ENCODE measurements at regions not wholly inside any gene's neighbourhood (a gene's known extent, or its start where the extent isn't known, plus 50 kb on each side); places are given as distances from the start of the nearest gene placed in this dataset.

DNA sequence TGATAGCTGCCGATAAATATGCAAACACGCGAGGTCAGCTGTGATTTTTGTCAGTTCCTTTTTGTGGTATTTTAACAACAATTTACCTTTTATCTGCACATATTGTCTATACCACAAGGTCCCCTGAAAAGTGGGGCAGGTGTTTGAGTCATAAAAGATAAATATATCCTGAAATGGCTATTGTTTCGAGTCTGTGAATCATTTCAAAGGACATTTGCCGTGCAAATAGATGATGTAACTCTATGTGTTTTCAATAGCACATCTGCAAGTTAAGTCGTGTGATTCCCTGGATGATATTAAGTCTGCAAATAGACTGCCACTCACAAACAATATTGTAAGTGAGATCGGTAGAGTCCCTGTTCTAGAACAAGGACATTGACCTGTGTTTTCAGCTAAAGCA, 193.0 kb upstream of the PITRM1 start:
- TF ChIP-seq EZH2 (IDR thresholded peaks at IDR 0.05) (no peak), FOXP2 (optimal IDR thresholded peaks at IDR 0.05; ENCODE audit: control extremely low read depth, extremely low read length, insufficient read depth) (no peak), POLR2AphosphoS5 (IDR thresholded peaks at IDR 0.05; ENCODE audit: borderline replicate concordance, low read depth, low read length) (no peak)
- no peak overlapping the region for H3K4me3 ChIP-seq
- no peak overlapping the region for H3K27ac ChIP-seq
- DNase-seq (ENCODE audit: low read depth, low spot score): no peak
- no peaks in the 10 kb centered on the region for H3K9me3 ChIP-seq (ENCODE audit: low read depth, low read length)
- no peak overlapping the region for H3K9ac ChIP-seq (ENCODE audit: insufficient read length)
- no peaks in the 10 kb centered on the region for H3K36me3 ChIP-seq (ENCODE audit: insufficient read depth, low read length)

GRCh38 chr10:3364768-3365480, 192.3 kb upstream of the PITRM1 start:
- Histone ChIP-seq H3K4me3 (no peak overlapping the region), H3K27ac (no peak overlapping the region), H3K9me3 (ENCODE audit: low read depth, low read length) (no peaks in the 10 kb centered on the region), H3K36me3 (ENCODE audit: insufficient read depth, low read length) (no peaks in the 10 kb centered on the region), H3K9ac (ENCODE audit: insufficient read length) (no peak overlapping the region)
- no peak for DNase-seq (ENCODE audit: low read depth, low spot score)
- no peak for TF ChIP-seq POLR2AphosphoS5 (IDR thresholded peaks at IDR 0.05; ENCODE audit: borderline replicate concordance, low read depth, low read length)
- no peak for TF ChIP-seq EZH2 (IDR thresholded peaks at IDR 0.05)
- TF ChIP-seq FOXP2 (optimal IDR thresholded peaks at IDR 0.05; ENCODE audit: control extremely low read depth, extremely low read length, insufficient read depth): no peak

GRCh38 chr10:3363311-3364045, 190.9 kb upstream of the PITRM1 start:
- Histone ChIP-seq H3K9ac (ENCODE audit: insufficient read length) (no peak overlapping the region), H3K4me3 (no peak overlapping the region), H3K9me3 (ENCODE audit: low read depth, low read length) (no peaks in the 10 kb centered on the region), H3K36me3 (ENCODE audit: insufficient read depth, low read length) (no peaks in the 10 kb centered on the region), H3K27ac (no peak overlapping the region)
- TF ChIP-seq EZH2 (IDR thresholded peaks at IDR 0.05): no peak
- TF ChIP-seq POLR2AphosphoS5 (IDR thresholded peaks at IDR 0.05; ENCODE audit: borderline replicate concordance, low read depth, low read length): no peak
- TF ChIP-seq FOXP2 (optimal IDR thresholded peaks at IDR 0.05; ENCODE audit: control extremely low read depth, extremely low read length, insufficient read depth): no peak
- no peak for DNase-seq (ENCODE audit: low read depth, low spot score)

- H3K9ac ChIP-seq (ENCODE audit: insufficient read length): no peak overlapping the region
- no peak overlapping the region for H3K4me3 ChIP-seq
- TF ChIP-seq POLR2AphosphoS5 (IDR thresholded peaks at IDR 0.05; ENCODE audit: borderline replicate concordance, low read depth, low read length): no peak
- TF ChIP-seq FOXP2 (optimal IDR thresholded peaks at IDR 0.05; ENCODE audit: control extremely low read depth, extremely low read length, insufficient read depth): no peak
- TF ChIP-seq EZH2 (IDR thresholded peaks at IDR 0.05): no peak
- no peak overlapping the region for H3K27ac ChIP-seq
- H3K9me3 ChIP-seq (ENCODE audit: low read depth, low read length): no peaks in the 10 kb centered on the region
- DNase-seq (ENCODE audit: low read depth, low spot score): no peak
- no peaks in the 10 kb centered on the region for H3K36me3 ChIP-seq (ENCODE audit: insufficient read depth, low read length)
Measured at GRCh38 chr10:3362394-3362793, 189.8 kb upstream of the PITRM1 start.

DNA sequence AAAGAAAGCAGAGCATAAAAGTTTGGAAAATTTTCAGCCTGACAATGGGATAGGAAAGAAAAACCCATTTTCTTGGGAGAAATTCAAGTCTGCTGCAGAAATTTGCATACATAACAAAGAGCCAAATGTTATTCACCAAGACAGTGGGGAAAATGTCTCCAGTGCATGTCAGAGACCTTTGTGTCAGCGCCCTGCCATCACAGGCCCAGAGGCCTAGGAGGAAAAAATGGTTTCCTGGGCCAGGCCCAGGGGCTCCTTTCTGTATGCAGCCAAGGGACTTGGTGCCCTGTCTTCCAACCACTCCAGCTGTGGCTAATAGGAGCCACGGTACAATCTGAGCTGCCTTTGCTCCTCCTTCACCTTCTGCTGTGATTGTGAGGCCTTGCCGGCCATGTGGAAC, 189.1 kb upstream of the PITRM1 start:
- H3K9ac ChIP-seq (ENCODE audit: insufficient read length): no peak overlapping the region
- H3K27ac ChIP-seq: no peak overlapping the region
- no peaks in the 10 kb centered on the region for H3K9me3 ChIP-seq (ENCODE audit: low read depth, low read length)
- H3K4me3 ChIP-seq: no peak overlapping the region
- TF ChIP-seq FOXP2 (optimal IDR thresholded peaks at IDR 0.05; ENCODE audit: control extremely low read depth, extremely low read length, insufficient read depth) (no peak), EZH2 (IDR thresholded peaks at IDR 0.05) (no peak), POLR2AphosphoS5 (IDR thresholded peaks at IDR 0.05; ENCODE audit: borderline replicate concordance, low read depth, low read length) (no peak)
- no peak for DNase-seq (ENCODE audit: low read depth, low spot score)
- H3K36me3 ChIP-seq (ENCODE audit: insufficient read depth, low read length): no peaks in the 10 kb centered on the region

DNA sequence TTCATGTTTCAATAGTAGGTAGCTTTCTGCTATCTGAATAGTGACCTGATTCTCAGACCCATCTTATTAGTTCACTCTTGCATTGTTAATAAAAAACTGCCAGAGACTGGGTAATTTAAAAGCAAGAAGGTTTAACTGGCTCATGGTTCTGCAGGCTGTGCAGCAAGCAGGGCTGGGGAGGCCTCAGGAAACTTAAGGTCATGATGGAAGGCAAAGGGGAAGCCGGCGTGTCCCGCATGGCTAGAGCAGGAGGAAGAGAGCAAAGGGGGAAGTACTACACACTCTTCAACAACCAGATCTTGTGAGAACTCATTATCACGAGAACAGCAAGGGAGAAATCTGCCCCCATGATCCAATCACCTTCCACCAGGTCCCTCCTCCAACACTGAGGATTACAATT, 185.2 kb upstream of the PITRM1 start:
- Histone ChIP-seq H3K9ac (ENCODE audit: insufficient read length) (no peak overlapping the region), H3K27ac (no peak overlapping the region), H3K36me3 (ENCODE audit: insufficient read depth, low read length) (no peaks in the 10 kb centered on the region), H3K9me3 (ENCODE audit: low read depth, low read length) (no peaks in the 10 kb centered on the region), H3K4me3 (no peak overlapping the region)
- TF ChIP-seq EZH2 (IDR thresholded peaks at IDR 0.05) (no peak), FOXP2 (optimal IDR thresholded peaks at IDR 0.05; ENCODE audit: control extremely low read depth, extremely low read length, insufficient read depth) (no peak), POLR2AphosphoS5 (IDR thresholded peaks at IDR 0.05; ENCODE audit: borderline replicate concordance, low read depth, low read length) (no peak)
- no peak for DNase-seq (ENCODE audit: low read depth, low spot score)

- no peak overlapping the region for H3K27ac ChIP-seq
- TF ChIP-seq EZH2 (IDR thresholded peaks at IDR 0.05) (no peak), POLR2AphosphoS5 (IDR thresholded peaks at IDR 0.05; ENCODE audit: borderline replicate concordance, low read depth, low read length) (no peak), FOXP2 (optimal IDR thresholded peaks at IDR 0.05; ENCODE audit: control extremely low read depth, extremely low read length, insufficient read depth) (no peak)
- H3K9ac ChIP-seq (ENCODE audit: insufficient read length): no peak overlapping the region
- H3K9me3 ChIP-seq (ENCODE audit: low read depth, low read length): no peaks in the 10 kb centered on the region
- H3K4me3 ChIP-seq: no peak overlapping the region
- DNase-seq (ENCODE audit: low read depth, low spot score): no peak
- no peaks in the 10 kb centered on the region for H3K36me3 ChIP-seq (ENCODE audit: insufficient read depth, low read length)
Measured at GRCh38 chr10:3355536-3355935, 183.0 kb upstream of the PITRM1 start.

GRCh38 chr10:3354174-3354900, 181.8 kb upstream of the PITRM1 start:
- Histone ChIP-seq H3K4me3 (no peak overlapping the region), H3K9me3 (ENCODE audit: low read depth, low read length) (no peaks in the 10 kb centered on the region), H3K9ac (ENCODE audit: insufficient read length) (no peak overlapping the region), H3K27ac (no peak overlapping the region), H3K36me3 (ENCODE audit: insufficient read depth, low read length) (no peaks in the 10 kb centered on the region)
- TF ChIP-seq FOXP2 (optimal IDR thresholded peaks at IDR 0.05; ENCODE audit: control extremely low read depth, extremely low read length, insufficient read depth) (no peak), POLR2AphosphoS5 (IDR thresholded peaks at IDR 0.05; ENCODE audit: borderline replicate concordance, low read depth, low read length) (no peak), EZH2 (IDR thresholded peaks at IDR 0.05) (no peak)
- no peak for DNase-seq (ENCODE audit: low read depth, low spot score)
